ENCODE measurements at regions not wholly inside any gene's neighbourhood (a gene's known extent, or its start where the extent isn't known, plus 50 kb on each side); places are given as distances from the start of the nearest gene placed in this dataset.

- Histone ChIP-seq H3K36me3 (ENCODE audit: low read depth) (no peaks in the 10 kb centered on the region), H3K27ac (ENCODE audit: poor library complexity, severe bottlenecking) (no peak overlapping the region), H3K9me3 (ENCODE audit: severe bottlenecking) (no peaks in the 10 kb centered on the region), H3K4me3 (ENCODE audit: severe bottlenecking) (no peak overlapping the region), H3K4me1 (ENCODE audit: insufficient read depth, poor library complexity, severe bottlenecking) (no peaks in the 10 kb centered on the region), H3K27me3 (ENCODE audit: insufficient read depth, poor library complexity, severe bottlenecking) (no peaks in the 10 kb centered on the region)
- no peak for DNase-seq (ENCODE audit: low spot score)
- TF ChIP-seq CTCF (IDR thresholded peaks at IDR 0.05; ENCODE audit: poor library complexity, severe bottlenecking) = no peak
- ATAC-seq (ENCODE audit: low read depth) = no peak
These were observed 153.8 kb upstream of the PKN2 start for GRCh38 chr1:88530246-88530645.

- H3K4me3 ChIP-seq (ENCODE audit: severe bottlenecking) = no peak overlapping the region
- no peaks in the 10 kb centered on the region for H3K27me3 ChIP-seq (ENCODE audit: insufficient read depth, poor library complexity, severe bottlenecking)
- H3K4me1 ChIP-seq (ENCODE audit: insufficient read depth, poor library complexity, severe bottlenecking) = no peaks in the 10 kb centered on the region
- DNase-seq (ENCODE audit: low spot score) = no peak
- H3K9me3 ChIP-seq (ENCODE audit: severe bottlenecking) = no peaks in the 10 kb centered on the region
- H3K27ac ChIP-seq (ENCODE audit: poor library complexity, severe bottlenecking) = no peak overlapping the region
- no peak for ATAC-seq (ENCODE audit: low read depth)
- no peak for TF ChIP-seq CTCF (IDR thresholded peaks at IDR 0.05; ENCODE audit: poor library complexity, severe bottlenecking)
- no peaks in the 10 kb centered on the region for H3K36me3 ChIP-seq (ENCODE audit: low read depth)
These were observed 146.3 kb upstream of the PKN2 start for GRCh38 chr1:88537787-88538186.

GRCh38 chr1:88538222-88538899 is 145.7 kb upstream of the PKN2 start:
- H3K9me3 ChIP-seq (ENCODE audit: severe bottlenecking) = no peaks in the 10 kb centered on the region
- no peak for ATAC-seq (ENCODE audit: low read depth)
- H3K27ac ChIP-seq (ENCODE audit: poor library complexity, severe bottlenecking) = no peak overlapping the region
- no peak for DNase-seq (ENCODE audit: low spot score)
- H3K4me3 ChIP-seq (ENCODE audit: severe bottlenecking) = no peak overlapping the region
- H3K36me3 ChIP-seq (ENCODE audit: low read depth) = no peaks in the 10 kb centered on the region
- H3K27me3 ChIP-seq (ENCODE audit: insufficient read depth, poor library complexity, severe bottlenecking) = no peaks in the 10 kb centered on the region
- TF ChIP-seq CTCF (IDR thresholded peaks at IDR 0.05; ENCODE audit: poor library complexity, severe bottlenecking) = no peak
- no peaks in the 10 kb centered on the region for H3K4me1 ChIP-seq (ENCODE audit: insufficient read depth, poor library complexity, severe bottlenecking)

- Histone ChIP-seq H3K4me1 (ENCODE audit: insufficient read depth, poor library complexity, severe bottlenecking) (no peaks in the 10 kb centered on the region), H3K27ac (ENCODE audit: poor library complexity, severe bottlenecking) (no peak overlapping the region), H3K4me3 (ENCODE audit: severe bottlenecking) (no peak overlapping the region), H3K36me3 (ENCODE audit: low read depth) (no peaks in the 10 kb centered on the region), H3K9me3 (ENCODE audit: severe bottlenecking) (no peaks in the 10 kb centered on the region), H3K27me3 (ENCODE audit: insufficient read depth, poor library complexity, severe bottlenecking) (no peaks in the 10 kb centered on the region)
- no peak for ATAC-seq (ENCODE audit: low read depth)
- no peak for DNase-seq (ENCODE audit: low spot score)
- no peak for TF ChIP-seq CTCF (IDR thresholded peaks at IDR 0.05; ENCODE audit: poor library complexity, severe bottlenecking)
These were observed 143.8 kb upstream of the PKN2 start for GRCh38 chr1:88540255-88540654.

- H3K4me3 ChIP-seq (ENCODE audit: severe bottlenecking) = no peak overlapping the region
- TF ChIP-seq CTCF (IDR thresholded peaks at IDR 0.05; ENCODE audit: poor library complexity, severe bottlenecking) = no peak
- H3K27me3 ChIP-seq (ENCODE audit: insufficient read depth, poor library complexity, severe bottlenecking) = no peaks in the 10 kb centered on the region
- H3K27ac ChIP-seq (ENCODE audit: poor library complexity, severe bottlenecking) = no peak overlapping the region
- DNase-seq (ENCODE audit: low spot score) (no peak), ATAC-seq (ENCODE audit: low read depth) (no peak)
- no peaks in the 10 kb centered on the region for H3K36me3 ChIP-seq (ENCODE audit: low read depth)
- no peaks in the 10 kb centered on the region for H3K9me3 ChIP-seq (ENCODE audit: severe bottlenecking)
- H3K4me1 ChIP-seq (ENCODE audit: insufficient read depth, poor library complexity, severe bottlenecking) = no peaks in the 10 kb centered on the region
These were observed 142.5 kb upstream of the PKN2 start for GRCh38 chr1:88541596-88541995.

Measured in RWPE2 (cell line).